AG20443 (cell line): ENCODE measurements at regions not wholly inside any gene's neighbourhood (a gene's known extent, or its start where the extent isn't known, plus 50 kb on each side); places are given as distances from the start of the nearest gene placed in this dataset.

ENCODE experiments used
- DNase-seq: peaks from one replicate; pipeline ENCODE4 v3.0.0; 2012; ENCODE audit warnings: low spot score, mixed read lengths

DNA sequence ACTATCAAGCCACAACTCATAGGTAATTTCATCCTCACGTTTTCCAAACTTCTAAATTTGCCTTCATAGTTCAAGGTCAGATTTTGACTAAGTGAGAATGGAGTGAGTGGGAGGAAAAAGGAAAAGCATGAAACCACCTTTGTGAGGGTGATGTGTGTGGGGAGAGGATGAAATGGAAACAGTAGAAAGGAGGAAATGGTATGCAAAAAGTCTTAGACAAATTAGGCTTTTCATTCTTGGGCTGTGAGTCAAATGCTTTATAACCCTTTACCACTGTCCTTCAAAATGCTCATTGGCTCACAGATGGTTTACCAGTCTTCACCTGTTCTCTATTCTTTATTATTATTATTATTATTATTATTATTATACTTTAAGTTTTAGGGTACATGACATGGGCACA lies 127.2 kb downstream of the RAP2A start:
- DNase-seq, result no peak

DNA sequence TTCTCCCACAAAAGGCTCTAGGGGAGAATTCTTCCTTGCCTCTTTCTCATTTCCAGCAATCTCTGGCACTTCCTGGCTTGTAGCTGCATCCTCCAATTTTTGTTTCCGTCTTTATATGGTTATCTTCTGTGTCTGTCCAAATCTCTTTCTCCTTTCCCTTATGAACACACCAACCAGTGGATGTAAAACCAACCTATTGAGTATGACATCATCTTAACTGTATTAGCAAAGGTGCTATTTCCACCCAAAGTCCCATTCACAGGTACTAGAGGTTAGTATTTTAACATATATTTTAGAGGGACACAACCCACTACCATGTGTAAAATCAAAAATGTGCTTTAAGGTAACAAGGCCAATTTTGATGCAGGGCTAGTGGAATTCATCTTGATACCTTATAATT lies 129.0 kb downstream of the RAP2A start:
- no peak for DNase-seq

GRCh38 chr13:97564956-97565355 lies 131.0 kb downstream of the RAP2A start:
- no peak for DNase-seq

DNA sequence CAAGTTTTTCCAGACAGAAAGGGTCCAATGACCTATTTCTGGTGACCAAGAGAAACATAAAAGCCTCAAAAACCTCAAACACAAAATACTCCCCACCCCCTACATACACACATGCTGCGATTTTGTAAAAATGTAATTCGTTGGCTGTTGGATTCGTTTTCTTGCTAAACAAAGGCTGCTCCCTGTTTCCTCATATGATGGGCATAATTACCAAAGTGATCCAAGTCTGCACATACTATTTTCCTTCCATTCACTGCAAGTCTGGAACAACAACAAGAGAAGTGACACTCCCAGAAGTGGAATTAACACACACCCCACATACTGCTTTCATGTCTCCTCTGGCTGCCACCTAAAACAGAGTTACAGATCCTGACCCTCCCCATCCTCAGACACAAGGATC lies 131.9 kb downstream of the RAP2A start:
- DNase-seq, result no peak

- no peak for DNase-seq
Measured at GRCh38 chr13:97566907-97567306, 132.9 kb downstream of the RAP2A start.

DNA sequence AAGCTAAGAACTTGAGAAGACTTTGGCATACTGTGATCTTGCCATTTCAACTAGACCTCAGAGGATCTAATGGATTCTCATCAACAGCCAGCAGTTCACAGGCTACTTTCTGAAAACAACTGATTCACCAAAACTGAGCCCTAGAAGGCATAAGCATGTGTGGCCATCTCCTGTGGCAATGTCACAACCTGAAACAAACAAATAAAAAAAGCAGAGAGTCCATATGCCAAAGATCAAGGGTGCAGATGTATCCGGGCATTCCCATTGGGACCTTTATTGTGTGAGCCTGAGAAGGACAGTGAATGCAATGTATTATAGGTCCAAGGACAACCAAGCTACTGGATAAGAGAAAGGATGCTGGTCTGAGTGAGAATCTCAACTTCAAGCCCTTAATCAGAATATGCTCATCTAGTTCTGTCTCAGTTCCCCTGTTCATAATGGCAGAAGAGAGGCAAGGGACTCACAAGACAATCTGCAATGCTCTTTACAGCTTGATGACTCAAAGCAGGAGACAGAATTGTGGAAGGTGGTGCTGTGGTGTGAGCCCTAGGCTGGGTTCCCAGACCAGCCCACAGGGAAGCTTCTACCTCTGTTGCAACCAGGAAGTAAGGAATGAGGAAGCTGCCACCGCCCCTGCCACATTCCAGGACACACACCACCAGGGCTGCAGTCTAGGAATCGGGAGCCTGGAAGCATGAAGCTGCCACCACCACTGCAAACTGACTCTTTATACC lies 133.7 kb downstream of the RAP2A start:
- DNase-seq, result peak; percentile 82

GRCh38 chr13:97568850-97569249 lies 134.9 kb downstream of the RAP2A start:
- DNase-seq, result peak; percentile 11

DNA sequence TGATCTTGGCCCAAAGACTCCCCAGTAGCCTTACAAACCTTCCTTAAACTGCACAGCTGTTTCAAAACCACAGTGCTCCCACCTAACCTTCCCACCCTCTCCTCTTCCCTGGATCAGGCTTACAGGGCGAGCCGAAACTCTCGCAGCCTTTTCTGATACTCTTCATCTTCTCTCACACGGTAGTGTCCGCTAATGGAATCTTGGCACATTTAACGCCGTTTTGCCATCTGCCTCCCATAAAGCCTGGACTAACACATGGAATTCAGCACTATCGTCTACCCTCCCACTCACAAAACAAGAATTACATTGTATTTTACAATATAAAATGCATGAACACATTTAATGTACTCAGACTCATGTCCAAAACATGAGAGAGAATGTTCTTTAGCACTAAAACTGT lies 135.9 kb downstream of the RAP2A start:
- no peak for DNase-seq

DNA sequence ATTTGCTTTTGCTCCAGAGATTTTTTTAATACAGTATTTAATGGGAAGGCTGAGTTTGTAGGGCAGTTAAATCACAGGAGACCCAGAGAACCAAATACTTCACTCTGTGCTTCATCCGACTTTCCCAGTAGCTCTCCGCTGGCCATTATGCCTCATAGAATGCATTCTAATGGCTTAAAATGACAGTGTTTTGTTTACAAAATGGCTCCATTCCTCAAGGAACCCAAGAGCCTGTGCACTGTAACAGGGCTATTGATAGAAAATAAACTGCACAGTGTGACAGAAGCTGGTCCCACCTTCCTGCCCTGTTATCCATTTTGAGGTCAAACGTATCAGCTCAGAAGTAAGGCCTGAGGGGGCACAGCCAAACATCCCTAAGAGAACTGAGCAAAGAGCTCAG lies 136.5 kb downstream of the RAP2A start:
- DNase-seq, result no peak

DNA sequence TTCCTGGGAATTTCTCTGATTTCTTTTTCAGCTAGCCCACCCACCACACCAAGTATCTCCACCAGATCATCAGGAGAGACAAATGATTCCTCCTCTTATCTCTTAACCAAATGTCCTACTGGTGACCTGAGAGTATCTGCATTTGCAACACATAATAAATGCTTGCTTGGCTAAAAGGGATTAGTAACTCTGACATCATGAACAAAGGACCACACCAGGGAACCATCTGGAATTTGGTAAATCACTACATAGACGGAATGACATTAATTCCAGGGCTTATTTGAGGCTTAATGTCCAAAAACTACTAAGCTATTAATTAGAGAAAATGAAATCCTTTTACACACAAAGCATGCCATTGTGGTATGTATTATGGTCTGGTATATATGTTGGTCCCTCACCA lies 139.0 kb downstream of the RAP2A start:
- DNase-seq, result no peak

DNA sequence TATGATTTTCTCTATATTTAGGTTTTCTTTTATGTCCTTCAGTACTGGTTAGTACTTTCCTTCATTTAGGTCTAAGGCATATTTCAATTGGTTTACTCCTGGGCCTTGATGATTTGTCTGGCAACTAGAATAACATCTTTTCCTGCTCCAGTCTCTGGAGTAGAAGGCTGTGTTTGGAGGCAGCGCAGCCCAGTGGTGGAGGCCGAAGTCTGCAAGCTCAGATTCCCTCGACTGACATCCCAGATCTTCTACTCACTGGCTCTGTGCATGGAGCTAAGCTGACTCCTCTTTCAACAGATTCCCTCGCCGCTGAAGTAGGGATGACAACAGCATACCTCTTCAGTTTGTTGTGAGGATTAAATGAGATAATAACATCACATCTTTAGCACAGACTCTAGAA lies 141.0 kb downstream of the RAP2A start:
- DNase-seq, result peak; percentile 50

DNA sequence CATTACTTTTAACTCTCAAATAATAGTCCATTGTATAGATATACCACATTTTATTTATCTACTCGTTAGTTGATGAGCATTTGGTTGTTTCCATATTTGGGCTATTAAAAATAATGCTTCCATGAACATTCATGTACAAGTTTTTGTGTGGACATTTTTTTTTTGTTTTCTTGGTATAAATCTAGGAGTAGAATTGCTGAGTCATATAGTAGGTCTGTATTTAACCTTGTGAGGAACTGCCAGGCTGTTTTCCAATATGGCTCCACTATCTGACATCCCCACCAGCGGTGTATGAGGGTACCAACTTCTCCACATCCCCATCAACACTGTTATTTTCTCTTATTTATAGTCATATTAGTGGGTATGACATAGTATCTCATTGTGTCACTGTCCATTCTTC lies 143.1 kb downstream of the RAP2A start:
- no peak for DNase-seq

DNA sequence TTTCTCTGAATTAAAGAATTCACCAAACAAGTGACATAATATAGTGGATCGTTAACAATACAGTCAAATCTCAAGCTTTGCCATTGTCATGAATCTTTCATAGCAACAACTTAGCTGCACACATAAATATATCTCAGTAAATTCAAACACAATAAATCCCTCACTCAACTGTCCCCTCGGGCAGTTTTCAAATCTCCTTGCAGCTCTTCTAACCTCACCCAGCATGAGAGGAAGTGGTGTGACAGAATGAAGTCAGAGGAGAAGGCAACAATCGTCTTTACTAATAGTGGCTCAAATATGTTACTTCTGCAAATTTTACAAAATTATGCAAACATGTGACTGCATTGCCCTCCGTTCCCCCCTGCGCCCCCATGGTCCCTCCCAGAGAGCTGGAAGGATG lies 148.2 kb downstream of the RAP2A start:
- no peak for DNase-seq

DNA sequence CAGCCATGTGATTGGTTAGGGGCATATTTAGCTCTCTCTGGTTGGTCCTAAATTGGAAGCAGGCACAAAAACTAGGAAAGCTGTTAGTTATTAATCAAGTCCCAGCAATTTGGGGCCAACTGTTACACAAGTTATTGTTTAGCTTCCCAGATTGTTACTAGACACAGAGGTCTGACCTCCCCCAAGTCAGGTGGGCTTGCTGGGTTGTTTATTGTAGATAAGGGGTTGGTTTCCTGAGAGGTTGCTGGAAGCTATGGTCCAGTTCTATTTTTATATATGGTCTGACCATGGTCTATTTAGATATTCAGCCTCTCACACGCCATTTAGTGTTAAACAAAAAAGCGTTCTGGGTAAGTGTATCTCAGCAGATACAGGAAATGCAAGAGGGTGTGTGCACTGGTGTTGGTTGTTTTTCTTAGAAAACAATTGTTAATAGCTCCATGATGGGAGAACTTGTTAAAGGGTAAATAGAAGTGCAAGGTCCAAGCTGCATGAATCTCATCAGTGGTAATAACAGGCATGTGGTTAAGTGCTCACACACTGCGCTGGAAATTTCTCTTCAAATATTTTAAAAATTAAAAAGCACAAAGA lies 150.0 kb downstream of the RAP2A start:
- no peak for DNase-seq

DNA sequence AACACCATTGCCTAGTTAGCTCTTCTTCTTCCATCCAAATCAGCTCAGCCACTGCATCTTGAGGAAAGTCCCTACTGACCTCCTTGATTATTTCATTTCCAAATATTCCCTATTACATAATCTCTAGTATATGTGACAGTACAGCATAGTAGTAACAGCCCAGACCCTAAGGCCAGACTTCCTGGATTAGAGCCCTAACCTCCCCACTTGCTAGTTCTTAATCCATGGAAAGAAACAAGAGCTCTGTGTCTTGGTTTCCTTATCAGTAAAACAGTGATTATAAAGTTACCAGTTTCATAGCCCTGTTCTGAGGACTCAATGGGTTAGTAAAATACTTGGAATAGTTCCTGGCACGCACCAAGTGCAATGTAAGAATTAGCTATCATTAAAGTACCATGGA lies 153.0 kb downstream of the RAP2A start:
- no peak for DNase-seq

- DNase-seq, result no peak
Measured at GRCh38 chr13:97588993-97589392, 155.0 kb downstream of the RAP2A start.

DNA sequence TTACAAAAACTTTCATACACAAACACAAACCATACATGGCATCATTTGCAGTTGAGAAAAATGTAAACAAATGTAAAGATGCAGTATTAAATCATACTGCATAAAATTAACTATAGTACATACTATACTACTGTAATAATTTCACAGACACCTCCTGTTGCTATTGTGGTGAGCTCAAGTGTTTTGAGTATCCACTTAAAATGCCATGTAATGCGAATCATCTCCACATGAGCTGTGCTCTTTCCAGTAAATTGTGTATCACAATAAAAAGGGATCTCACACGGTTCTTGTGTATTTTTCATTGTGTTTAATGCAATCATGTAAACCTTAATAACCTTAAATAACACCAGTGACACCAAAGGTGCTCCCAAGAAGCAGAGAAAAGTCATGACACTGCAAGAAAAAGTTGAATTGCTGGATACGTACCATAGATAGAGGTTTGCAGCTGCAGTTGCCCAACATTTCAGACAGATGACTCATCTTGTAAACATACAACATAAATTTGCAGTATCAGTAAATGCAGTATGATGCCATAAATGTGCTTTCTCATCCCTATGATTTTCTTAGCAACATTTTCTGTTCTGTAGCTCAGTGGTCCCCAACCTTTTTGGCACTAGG lies 166.6 kb downstream of the RAP2A start:
- no peak for DNase-seq

GRCh38 chr13:97615266-97615665 lies 181.3 kb downstream of the RAP2A start:
- no peak for DNase-seq

- no peak for DNase-seq
Measured at GRCh38 chr13:97616385-97616784, 182.4 kb downstream of the RAP2A start.

- no peak for DNase-seq
Measured at GRCh38 chr13:97621025-97621424, 187.1 kb downstream of the RAP2A start.

DNA sequence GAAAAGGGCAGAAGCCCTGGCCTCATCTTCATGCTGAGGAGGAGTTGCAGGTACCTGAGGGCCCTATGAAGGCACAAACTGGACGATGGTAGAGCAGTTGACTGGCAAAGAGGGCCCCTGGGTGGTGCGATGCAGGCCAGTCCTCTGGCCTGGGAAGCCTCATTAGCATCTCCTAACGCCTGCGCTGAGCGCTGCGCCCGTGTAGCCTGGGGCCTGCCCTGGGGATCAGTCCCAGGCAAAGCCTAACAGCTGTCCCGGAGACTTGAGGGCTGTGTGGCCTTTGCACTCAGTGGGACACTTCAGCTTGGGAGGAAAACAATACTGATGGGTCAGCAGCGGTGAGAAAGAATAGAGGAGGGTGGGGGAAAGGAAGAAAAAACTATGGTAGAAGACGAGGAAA lies 187.7 kb downstream of the RAP2A start:
- no peak for DNase-seq

- peak; percentile 83 for DNase-seq
Measured at GRCh38 chr13:97627566-97627965, 193.6 kb downstream of the RAP2A start.

DNA sequence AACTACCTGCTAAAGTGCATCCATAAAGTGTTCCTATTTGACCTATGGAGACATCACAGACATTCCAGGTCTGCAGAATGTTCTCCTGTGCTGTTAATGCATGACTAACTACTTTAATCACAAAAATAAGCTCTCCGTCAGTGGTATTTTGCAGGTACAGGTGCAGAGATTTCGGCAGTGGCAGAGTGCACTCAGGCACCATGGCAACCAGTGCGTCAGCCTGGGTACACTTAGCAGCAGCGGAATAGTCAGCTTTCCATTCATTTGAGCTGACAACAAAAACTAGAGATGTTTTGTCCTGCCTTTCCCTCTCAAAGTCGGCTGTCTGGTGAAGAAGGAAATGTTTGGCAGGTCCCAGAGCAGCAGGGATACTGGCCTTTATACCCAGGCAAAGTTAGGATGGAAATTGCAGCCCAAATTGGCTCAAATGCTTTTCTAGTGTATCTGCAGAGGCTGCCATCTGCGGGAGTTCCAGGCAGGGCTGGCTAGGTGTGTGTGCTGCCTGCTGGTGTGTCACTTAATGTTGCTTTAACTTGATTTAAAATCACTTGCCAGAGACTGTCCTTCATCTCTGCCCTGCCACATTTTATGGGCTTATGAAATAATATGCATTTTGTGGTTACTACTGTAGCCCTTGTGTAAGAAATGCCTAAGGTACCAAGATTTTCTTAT lies 195.8 kb downstream of the RAP2A start:
- DNase-seq, result no peak
